Prostate gland (tissue), 2 donors: ENCODE measurements at regions not wholly inside any gene's neighbourhood (a gene's known extent, or its start where the extent isn't known, plus 50 kb on each side); places are given as distances from the start of the nearest gene placed in this dataset.

Experiments used
- DNase-seq: peaks from one replicate; pipeline ENCODE4 v3.0.0-alpha.2; 2019; ENCODE audit warnings: low spot score
- H3K27ac ChIP-seq, 2 donors: fragments of 200-600 bp; sonication (generic); 2 replicates each; pipeline ENCODE4 v1.5.1; 2017 to 2019
- H3K27me3 ChIP-seq: fragments of 200-600 bp; sonication (generic); replicated peaks from 2 replicates; pipeline ENCODE4 v1.5.1; 2019; ENCODE audit not compliant: insufficient read depth
- H3K36me3 ChIP-seq, 2 donors: fragments of 200-600 bp; sonication (generic); 1 replicate in 1 of 2; 2 replicates in 1 of 2; pipeline versions ENCODE4 v1.5.1 to v1.8.1; 2017 to 2019
- H3K4me1 ChIP-seq: fragments of 200-600 bp; sonication (generic); replicated peaks from 2 replicates; pipeline ENCODE4 v1.5.1; 2019
- H3K4me3 ChIP-seq, 2 donors: fragments of 200-600 bp; sonication (generic); 2 replicates each; pipeline ENCODE4 v1.5.1; 2017 to 2019
- H3K9me3 ChIP-seq: fragments of 200-600 bp; sonication (generic); 2 replicates; pipeline ENCODE4 v1.5.1; 2017
- POLR2A ChIP-seq: fragments of 450-650 bp; IDR thresholded peaks from one replicate; pipeline ENCODE4 v1.6.1; 2016; ENCODE audit warnings: antibody characterized with exemption, mild to moderate bottlenecking
- POLR2AphosphoS5 ChIP-seq: sonication (generic); formaldehyde crosslinking; IDR thresholded peaks from one replicate; pipeline ENCODE4 v1.6.1; 2017; ENCODE audit warnings: antibody characterized with exemption
- WGBS: methylation state at CpG from one replicate; pipeline ENCODE4 v1.1.5; 2018; 5-methylcytosine and 5-hydroxymethylcytosine counted together
- intact Hi-C: fragments of 100-400 bp; cut with DNase I; formaldehyde crosslinking; loops from one replicate; pipeline ENCODE4 v1.14.2; 2022
- TF ChIP-seq, protein P1 (sequence below), 4 experiments: fragments of 200-600 bp in 2 of 4; fragments of 450-650 bp in 2 of 4; sonication (generic) in 2 of 4; IDR thresholded peaks; 1 replicate in 3 of 4; 2 replicates in 1 of 4; pipeline ENCODE4 v1.5.1; 2016 to 2019; ENCODE audit warnings: antibody characterized with exemption in 4 of 4, mild to moderate bottlenecking in 2 of 4, moderate library complexity in 2 of 4

DNA sequence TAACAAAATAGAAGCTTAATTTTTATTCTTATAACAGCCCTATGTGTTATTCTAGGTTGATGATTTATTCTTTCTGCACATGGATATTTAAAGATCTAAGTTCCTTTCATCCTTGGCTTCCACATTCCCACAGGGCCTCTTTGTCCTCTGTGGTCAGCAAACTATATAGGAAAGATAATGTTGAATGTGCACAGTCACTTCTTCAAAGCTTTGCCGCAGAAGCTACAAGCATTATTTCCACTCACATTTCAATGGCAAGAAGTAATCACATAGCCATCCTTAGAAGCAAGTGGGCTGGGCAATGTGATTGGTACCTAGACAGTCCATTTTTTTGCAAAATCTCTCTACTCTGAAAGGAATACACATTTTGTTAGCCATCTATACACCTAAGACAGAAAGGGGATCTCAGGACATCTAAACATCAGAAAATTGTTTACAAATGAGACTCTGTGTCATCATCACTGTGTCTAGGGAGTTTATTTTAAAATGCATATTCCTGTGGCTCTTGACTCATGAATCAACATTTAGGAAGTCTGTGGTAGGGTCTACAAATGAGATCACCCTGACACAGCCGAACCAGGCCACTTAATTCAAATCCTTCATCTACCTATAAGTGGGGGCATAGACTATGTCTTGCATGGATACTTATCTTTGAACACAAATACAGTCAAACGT, 1060.5 kb downstream of the XPNPEP1 start:
- Histone ChIP-seq H3K4me3 (no peak overlapping the region), H3K36me3 (no peaks in the 10 kb centered on the region), H3K27ac (no peak overlapping the region), H3K27me3 (no peaks in the 10 kb centered on the region), H3K4me1 (no peaks in the 10 kb centered on the region), H3K9me3 (no peaks in the 10 kb centered on the region)
- no peak for DNase-seq
- WGBS = 87% methylated on average over 3 of the region's 3 CpGs
- intact Hi-C loops = no loop called here
- no peak for TF ChIP-seq POLR2A
- TF ChIP-seq, protein P1, sequence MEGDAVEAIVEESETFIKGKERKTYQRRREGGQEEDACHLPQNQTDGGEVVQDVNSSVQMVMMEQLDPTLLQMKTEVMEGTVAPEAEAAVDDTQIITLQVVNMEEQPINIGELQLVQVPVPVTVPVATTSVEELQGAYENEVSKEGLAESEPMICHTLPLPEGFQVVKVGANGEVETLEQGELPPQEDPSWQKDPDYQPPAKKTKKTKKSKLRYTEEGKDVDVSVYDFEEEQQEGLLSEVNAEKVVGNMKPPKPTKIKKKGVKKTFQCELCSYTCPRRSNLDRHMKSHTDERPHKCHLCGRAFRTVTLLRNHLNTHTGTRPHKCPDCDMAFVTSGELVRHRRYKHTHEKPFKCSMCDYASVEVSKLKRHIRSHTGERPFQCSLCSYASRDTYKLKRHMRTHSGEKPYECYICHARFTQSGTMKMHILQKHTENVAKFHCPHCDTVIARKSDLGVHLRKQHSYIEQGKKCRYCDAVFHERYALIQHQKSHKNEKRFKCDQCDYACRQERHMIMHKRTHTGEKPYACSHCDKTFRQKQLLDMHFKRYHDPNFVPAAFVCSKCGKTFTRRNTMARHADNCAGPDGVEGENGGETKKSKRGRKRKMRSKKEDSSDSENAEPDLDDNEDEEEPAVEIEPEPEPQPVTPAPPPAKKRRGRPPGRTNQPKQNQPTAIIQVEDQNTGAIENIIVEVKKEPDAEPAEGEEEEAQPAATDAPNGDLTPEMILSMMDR (IDR thresholded peaks at IDR 0.05) = no peak
- no peak for TF ChIP-seq POLR2AphosphoS5

DNA sequence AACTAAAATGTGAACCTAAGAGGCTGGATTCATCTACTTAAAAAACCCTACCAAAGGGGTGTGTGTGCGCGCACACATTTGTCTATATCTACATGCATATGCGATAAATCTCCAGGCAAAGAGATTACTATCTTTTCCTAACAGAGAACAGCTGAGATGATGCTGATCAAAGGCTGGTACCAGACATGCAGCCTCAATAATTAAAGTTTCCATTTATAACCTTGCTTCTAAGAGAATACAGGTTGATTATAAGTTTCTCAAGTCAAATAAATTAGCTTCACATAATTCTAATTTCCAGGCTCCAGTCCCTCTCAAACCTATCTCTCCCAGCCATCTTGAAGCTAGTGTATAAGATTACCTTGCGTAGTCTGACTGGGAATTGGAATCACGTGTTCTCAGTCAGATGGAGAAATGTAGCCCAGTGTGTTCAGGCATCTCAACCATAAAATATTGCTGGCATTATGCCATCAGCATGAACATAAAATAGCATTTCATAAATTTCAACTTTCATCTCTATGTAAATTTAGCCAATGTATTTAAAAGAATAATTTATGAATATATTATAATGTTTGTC, 1062.0 kb downstream of the XPNPEP1 start:
- H3K27me3 ChIP-seq = no peaks in the 10 kb centered on the region
- no peak overlapping the region for H3K4me3 ChIP-seq
- 68% methylated on average over 5 of the region's 5 CpGs for WGBS
- H3K4me1 ChIP-seq = no peaks in the 10 kb centered on the region
- H3K36me3 ChIP-seq = no peaks in the 10 kb centered on the region
- no peak overlapping the region for H3K27ac ChIP-seq
- intact Hi-C loops = no loop called here
- TF ChIP-seq POLR2A (no peak), POLR2AphosphoS5 (no peak)
- TF ChIP-seq, protein P1 (IDR thresholded peaks at IDR 0.05) = no peak
- DNase-seq = no peak
- H3K9me3 ChIP-seq = no peaks in the 10 kb centered on the region

DNA sequence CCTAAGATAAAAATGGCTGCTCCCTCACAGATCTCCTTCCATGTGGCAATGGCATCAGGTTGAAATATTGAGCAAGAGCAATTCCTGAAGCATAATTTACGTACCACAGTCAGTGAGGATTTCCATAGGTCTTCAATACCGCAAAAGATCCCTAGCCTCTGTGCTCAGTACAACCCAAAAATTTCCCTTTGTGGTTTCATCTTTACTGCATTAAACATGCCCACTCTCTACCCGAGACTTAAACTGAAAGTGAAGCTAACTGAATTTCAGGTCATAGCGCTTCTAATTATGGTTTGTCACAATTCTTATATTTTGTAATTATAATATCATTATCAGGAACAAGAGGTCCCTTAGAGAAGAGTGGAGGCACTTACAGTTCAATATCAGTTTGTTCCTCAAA, 1071.1 kb downstream of the XPNPEP1 start:
- Histone ChIP-seq H3K27me3 (no peaks in the 10 kb centered on the region), H3K4me1 (no peaks in the 10 kb centered on the region), H3K36me3 (no peaks in the 10 kb centered on the region), H3K4me3 (no peak overlapping the region), H3K9me3 (no peaks in the 10 kb centered on the region), H3K27ac (no peak overlapping the region)
- WGBS = 91% methylated on average over 4 of the region's 4 CpGs
- intact Hi-C loops = no loop called here
- no peak for DNase-seq
- no peak for TF ChIP-seq POLR2AphosphoS5
- TF ChIP-seq POLR2A = no peak
- TF ChIP-seq, protein P1 (IDR thresholded peaks at IDR 0.05) = no peak

DNA sequence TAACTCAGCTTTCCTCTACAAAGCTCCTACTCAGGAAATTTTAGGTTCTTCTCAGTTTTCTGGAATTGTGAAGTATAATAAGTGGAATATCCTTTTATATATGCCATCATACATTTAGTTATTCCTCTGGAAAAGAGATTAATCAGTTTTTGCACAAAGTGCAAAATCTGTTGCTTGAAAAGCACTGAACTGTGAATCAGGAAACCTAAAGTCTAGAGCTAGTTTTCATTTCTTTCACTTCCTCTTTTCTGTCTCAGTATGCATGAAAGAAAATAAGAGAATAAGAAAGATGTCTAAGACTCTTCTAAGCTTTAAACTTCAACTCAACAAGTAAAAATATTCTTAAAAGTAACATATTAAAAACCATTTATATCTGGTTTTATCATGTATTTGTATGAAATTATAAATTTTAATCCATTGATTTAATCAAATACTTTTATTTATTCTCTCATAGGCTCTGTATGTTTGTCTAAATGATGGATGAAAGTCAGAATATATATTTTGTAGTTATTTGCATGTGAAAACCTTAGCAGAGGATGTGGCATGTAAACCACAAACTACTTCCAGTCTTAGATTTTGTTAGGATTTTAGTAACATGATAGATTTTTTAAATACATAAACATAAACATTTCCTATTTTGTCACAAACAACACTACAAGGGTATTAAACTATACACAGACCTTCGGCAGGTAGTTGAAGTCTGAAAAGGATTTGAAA, 1073.0 kb downstream of the XPNPEP1 start:
- no peaks in the 10 kb centered on the region for H3K36me3 ChIP-seq
- no peaks in the 10 kb centered on the region for H3K9me3 ChIP-seq
- DNase-seq = no peak
- H3K4me1 ChIP-seq = no peaks in the 10 kb centered on the region
- no peaks in the 10 kb centered on the region for H3K27me3 ChIP-seq
- no peak overlapping the region for H3K4me3 ChIP-seq
- TF ChIP-seq, protein P1 (IDR thresholded peaks at IDR 0.05) = no peak
- TF ChIP-seq POLR2AphosphoS5 (no peak), POLR2A (no peak)
- no peak overlapping the region for H3K27ac ChIP-seq
- 97% methylated on average over 1 of the region's 1 CpG for WGBS
- intact Hi-C loops = no loop called here
